HEK293 (cell line): ENCODE measurements at regions not wholly inside any gene's neighbourhood (a gene's known extent, or its start where the extent isn't known, plus 50 kb on each side); places are given as distances from the start of the nearest gene placed in this dataset.

Source experiments
- HOXA7 ChIP-seq: sonication (generic); formaldehyde crosslinking; IDR thresholded peaks from 2 replicates; pipeline ENCODE4 v1.8.1; 2022; ENCODE audit warnings: missing genetic modification reagents, borderline replicate concordance
- TCF7L2 ChIP-seq: IDR thresholded peaks from 2 replicates; pipeline ENCODE4 v1.6.1; 2011; ENCODE audit warnings: low read depth, mild to moderate bottlenecking, inconsistent platforms, low read length, moderate library complexity, borderline replicate concordance
- ZBTB17 ChIP-seq: fragments of 450-650 bp; formaldehyde crosslinking; IDR thresholded peaks from 2 replicates; pipeline ENCODE4 v1.5.1; 2016; ENCODE audit warnings: missing biosample characterization, missing genetic modification characterization
- ZBTB7A ChIP-seq: fragments of 450-650 bp; formaldehyde crosslinking; IDR thresholded peaks from 2 replicates; pipeline ENCODE4 v1.5.1; 2016; ENCODE audit warnings: low read depth, missing biosample characterization, missing genetic modification characterization
- ZNF214 ChIP-seq: fragments of 450-650 bp; formaldehyde crosslinking; IDR thresholded peaks from 2 replicates; pipeline ENCODE4 v1.5.1; 2017; ENCODE audit warnings: missing biosample characterization, mild to moderate bottlenecking, missing genetic modification characterization, borderline replicate concordance
- ZNF24 ChIP-seq: fragments of 450-650 bp; formaldehyde crosslinking; IDR thresholded peaks from 2 replicates; pipeline ENCODE4 v1.5.1; 2016; ENCODE audit warnings: missing biosample characterization, missing genetic modification characterization
- ZNF416 ChIP-seq: fragments of 450-650 bp; formaldehyde crosslinking; IDR thresholded peaks from 2 replicates; pipeline ENCODE4 v1.5.1; 2016; ENCODE audit warnings: missing biosample characterization, missing genetic modification characterization
- ZNF76 ChIP-seq: fragments of 450-650 bp; formaldehyde crosslinking; IDR thresholded peaks from 2 replicates; pipeline ENCODE4; 2016; ENCODE audit warnings: low read depth, missing biosample characterization, missing genetic modification characterization, borderline replicate concordance
- TF ChIP-seq, protein P1 (sequence below): fragments of 450-650 bp; formaldehyde crosslinking; IDR thresholded peaks from 2 replicates; pipeline ENCODE4 v1.5.1; 2016; ENCODE audit warnings: missing biosample characterization, missing genetic modification characterization
- TF ChIP-seq, protein P2 (sequence below): fragments of 450-650 bp; formaldehyde crosslinking; IDR thresholded peaks from 2 replicates; pipeline ENCODE4 v1.5.1; 2016; ENCODE audit warnings: missing biosample characterization, missing genetic modification characterization
- TF ChIP-seq, protein P3 (sequence below): sonication (generic); formaldehyde crosslinking; IDR thresholded peaks from 2 replicates; pipeline ENCODE4 v1.8.1; 2022; ENCODE audit warnings: mild to moderate bottlenecking, moderate library complexity, missing genetic modification reagents
- TF ChIP-seq, protein P4 (sequence below): fragments of 450-650 bp; formaldehyde crosslinking; IDR thresholded peaks from 2 replicates; pipeline ENCODE4 v1.5.1; 2017; ENCODE audit warnings: missing biosample characterization, mild to moderate bottlenecking, missing genetic modification characterization, moderate library complexity
- TF ChIP-seq, protein P5 (sequence below): fragments of 450-650 bp; formaldehyde crosslinking; IDR thresholded peaks from 2 replicates; pipeline ENCODE4 v1.5.1; 2017; ENCODE audit warnings: missing biosample characterization, missing genetic modification characterization

DNA sequence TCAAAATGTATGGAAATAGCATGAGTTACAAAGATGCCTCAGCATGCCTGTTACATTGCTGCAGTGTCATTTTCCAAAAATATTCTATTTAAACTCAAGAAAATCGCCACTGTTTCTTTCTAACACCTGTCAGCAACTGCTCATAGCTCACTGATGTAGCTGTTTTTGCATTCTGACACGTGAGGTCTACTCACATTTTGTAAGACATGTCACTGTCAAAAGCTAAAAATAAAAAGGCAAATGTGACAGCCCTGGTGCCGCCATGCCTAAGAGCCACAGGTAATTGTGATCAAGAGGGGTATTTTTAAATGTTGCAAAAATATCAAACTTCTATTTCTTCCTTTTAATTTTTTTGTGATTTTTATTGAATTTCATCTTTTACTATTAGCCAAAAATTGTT lies 556.2 kb upstream of the TMPRSS15 start:
- TF ChIP-seq, protein P1, sequence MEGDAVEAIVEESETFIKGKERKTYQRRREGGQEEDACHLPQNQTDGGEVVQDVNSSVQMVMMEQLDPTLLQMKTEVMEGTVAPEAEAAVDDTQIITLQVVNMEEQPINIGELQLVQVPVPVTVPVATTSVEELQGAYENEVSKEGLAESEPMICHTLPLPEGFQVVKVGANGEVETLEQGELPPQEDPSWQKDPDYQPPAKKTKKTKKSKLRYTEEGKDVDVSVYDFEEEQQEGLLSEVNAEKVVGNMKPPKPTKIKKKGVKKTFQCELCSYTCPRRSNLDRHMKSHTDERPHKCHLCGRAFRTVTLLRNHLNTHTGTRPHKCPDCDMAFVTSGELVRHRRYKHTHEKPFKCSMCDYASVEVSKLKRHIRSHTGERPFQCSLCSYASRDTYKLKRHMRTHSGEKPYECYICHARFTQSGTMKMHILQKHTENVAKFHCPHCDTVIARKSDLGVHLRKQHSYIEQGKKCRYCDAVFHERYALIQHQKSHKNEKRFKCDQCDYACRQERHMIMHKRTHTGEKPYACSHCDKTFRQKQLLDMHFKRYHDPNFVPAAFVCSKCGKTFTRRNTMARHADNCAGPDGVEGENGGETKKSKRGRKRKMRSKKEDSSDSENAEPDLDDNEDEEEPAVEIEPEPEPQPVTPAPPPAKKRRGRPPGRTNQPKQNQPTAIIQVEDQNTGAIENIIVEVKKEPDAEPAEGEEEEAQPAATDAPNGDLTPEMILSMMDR (tag by site-specific recombination): no peak
- TF ChIP-seq HOXA7 (CRISPR knock-in tag) (no peak), ZNF416 (tag by site-specific recombination) (no peak), ZNF24 (tag by site-specific recombination) (no peak), ZNF76 (tag by site-specific recombination) (no peak), ZNF214 (tag by site-specific recombination) (no peak), ZBTB17 (tag by site-specific recombination) (no peak), TCF7L2 (no peak), ZBTB7A (no peak)
- TF ChIP-seq, protein P2, sequence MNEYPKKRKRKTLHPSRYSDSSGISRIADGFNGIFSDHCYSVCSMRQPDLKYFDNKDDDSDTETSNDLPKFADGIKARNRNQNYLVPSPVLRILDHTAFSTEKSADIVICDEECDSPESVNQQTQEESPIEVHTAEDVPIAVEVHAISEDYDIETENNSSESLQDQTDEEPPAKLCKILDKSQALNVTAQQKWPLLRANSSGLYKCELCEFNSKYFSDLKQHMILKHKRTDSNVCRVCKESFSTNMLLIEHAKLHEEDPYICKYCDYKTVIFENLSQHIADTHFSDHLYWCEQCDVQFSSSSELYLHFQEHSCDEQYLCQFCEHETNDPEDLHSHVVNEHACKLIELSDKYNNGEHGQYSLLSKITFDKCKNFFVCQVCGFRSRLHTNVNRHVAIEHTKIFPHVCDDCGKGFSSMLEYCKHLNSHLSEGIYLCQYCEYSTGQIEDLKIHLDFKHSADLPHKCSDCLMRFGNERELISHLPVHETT (tag by site-specific recombination): no peak
- TF ChIP-seq, protein P3, sequence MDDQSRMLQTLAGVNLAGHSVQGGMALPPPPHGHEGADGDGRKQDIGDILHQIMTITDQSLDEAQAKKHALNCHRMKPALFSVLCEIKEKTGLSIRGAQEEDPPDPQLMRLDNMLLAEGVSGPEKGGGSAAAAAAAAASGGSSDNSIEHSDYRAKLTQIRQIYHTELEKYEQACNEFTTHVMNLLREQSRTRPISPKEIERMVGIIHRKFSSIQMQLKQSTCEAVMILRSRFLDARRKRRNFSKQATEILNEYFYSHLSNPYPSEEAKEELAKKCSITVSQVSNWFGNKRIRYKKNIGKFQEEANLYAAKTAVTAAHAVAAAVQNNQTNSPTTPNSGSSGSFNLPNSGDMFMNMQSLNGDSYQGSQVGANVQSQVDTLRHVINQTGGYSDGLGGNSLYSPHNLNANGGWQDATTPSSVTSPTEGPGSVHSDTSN: no peak
- TF ChIP-seq, protein P4, sequence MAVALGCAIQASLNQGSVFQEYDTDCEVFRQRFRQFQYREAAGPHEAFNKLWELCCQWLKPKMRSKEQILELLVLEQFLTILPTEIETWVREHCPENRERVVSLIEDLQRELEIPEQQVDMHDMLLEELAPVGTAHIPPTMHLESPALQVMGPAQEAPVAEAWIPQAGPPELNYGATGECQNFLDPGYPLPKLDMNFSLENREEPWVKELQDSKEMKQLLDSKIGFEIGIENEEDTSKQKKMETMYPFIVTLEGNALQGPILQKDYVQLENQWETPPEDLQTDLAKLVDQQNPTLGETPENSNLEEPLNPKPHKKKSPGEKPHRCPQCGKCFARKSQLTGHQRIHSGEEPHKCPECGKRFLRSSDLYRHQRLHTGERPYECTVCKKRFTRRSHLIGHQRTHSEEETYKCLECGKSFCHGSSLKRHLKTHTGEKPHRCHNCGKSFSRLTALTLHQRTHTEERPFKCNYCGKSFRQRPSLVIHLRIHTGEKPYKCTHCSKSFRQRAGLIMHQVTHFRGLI (tag by site-specific recombination): no peak
- TF ChIP-seq, protein P5, sequence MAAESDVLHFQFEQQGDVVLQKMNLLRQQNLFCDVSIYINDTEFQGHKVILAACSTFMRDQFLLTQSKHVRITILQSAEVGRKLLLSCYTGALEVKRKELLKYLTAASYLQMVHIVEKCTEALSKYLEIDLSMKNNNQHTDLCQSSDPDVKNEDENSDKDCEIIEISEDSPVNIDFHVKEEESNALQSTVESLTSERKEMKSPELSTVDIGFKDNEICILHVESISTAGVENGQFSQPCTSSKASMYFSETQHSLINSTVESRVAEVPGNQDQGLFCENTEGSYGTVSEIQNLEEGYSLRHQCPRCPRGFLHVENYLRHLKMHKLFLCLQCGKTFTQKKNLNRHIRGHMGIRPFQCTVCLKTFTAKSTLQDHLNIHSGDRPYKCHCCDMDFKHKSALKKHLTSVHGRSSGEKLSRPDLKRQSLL: no peak
